ENCODE measurements at regions not wholly inside any gene's neighbourhood (a gene's known extent, or its start where the extent isn't known, plus 50 kb on each side); places are given as distances from the start of the nearest gene placed in this dataset.

DNA sequence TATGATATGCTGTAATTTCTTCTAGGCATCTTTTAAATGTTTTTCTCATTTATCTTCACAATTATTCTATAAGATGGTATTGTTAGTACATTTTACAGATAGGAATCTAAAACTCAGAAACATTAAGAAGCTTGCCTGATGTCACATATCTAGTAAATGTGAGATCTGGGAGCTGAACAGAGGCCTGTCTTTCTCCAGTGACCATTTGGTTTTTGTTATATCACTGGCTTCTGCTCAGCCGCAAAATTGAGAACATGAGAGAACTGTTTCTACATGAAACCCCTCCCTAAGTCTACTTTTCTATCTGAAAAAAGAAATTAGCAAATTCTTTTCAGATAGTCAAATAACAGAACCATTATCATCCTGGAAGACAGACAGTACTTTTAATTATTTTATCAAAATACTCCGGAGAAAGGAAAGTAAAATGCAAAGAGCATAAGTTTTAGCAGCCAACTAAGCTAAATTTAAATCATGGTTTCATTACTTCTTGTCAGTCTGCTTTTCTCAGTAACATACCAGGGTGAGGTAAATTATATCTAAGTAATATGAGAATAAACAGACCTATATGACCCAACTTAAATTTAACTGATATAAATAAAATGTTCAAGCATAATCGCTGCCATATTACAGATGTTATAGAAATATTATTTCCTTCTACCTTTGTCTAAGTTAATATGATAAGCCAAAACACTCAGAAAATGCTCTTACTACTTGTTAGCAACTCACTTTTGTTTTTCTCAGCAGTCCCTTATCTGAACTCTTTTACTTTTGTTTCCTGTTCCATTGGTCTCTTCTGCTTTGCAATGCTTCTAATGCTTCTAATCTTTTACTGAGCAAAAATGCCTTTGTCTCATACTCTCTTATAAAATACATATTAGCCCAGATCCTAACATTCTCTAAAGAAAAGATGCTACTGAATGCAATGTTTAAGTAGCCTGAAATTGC, 68.0 kb upstream of the MBNL1 start:
- DNase-seq, result no peak

DNA sequence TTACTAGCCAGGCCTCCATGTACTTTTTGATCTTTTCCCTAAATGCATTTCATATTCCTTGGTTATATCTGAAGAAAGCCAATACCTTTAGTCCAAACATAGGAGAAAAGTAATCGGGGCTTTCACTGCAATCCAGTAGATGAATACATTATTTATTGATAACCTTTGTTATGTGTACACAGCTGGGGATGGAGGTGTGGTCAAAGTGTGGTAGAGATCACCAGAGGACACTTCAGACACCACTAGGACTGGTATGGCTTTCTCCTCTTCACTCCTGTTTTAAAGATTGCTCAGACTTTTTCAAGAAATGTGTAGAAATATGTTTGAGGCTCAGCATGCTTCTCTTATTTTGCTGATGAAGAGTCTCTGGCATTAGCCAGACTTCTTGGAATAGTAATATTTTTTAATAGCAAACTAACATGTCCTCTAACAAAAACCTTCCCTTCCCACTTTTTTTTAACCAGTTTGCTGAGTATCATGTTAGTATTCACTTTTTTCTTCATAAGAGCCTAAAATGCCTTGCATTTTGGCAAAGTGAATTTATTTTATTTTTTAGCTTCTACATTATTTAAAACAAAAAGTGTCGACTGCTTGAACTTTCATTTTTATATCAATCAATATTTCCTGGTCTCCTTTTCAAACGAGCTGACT, 65.6 kb upstream of the MBNL1 start:
- Histone ChIP-seq H3K27me3 (replicated peaks; ENCODE audit: insufficient read depth) (no peaks in the 10 kb centered on the region), H3K9me3 (ENCODE audit: low read depth) (no peaks in the 10 kb centered on the region), H3K4me2 (ENCODE audit: unreplicated experiment) (peak overlapping the region; percentile 60), H3F3A (ENCODE audit: insufficient read depth) (peaks cover 10% of the 10 kb centered on the region; the same call in 1 of the 2 replicates), H3K36me3 (ENCODE audit: low read depth) (no peaks in the 10 kb centered on the region), H3K4me3 (peak overlapping the region; percentile 38), H3K27ac (peak overlapping the region; percentile 20; the same call in 1 of the 2 replicates), H4K20me1 (ENCODE audit: insufficient read depth) (no peaks in the 10 kb centered on the region), H3K79me2 (ENCODE audit: insufficient read depth) (no peaks in the 10 kb centered on the region), H3K4me1 (ENCODE audit: insufficient read depth) (peaks cover 19% of the 10 kb centered on the region), H3K9ac (peak overlapping the region; percentile 33; the same call in 1 of the 2 replicates), H3K9me2 (ENCODE audit: insufficient read depth) (no peaks in the 10 kb centered on the region; the same call in 1 of the 2 replicates), H2AFZ (peak overlapping the region; percentile 68)
- in situ Hi-C loops (cut with MboI), result no loop called here
- WGBS, 2 experiments (ENCODE audit: low coverage in 1 of 2, low lambda C conversion rate in 2 of 2, missing lambda C conversion rate in 2 of 2), result 20 to 26% methylated on average over 3 of the region's 3 CpGs
- TF ChIP-seq EZH2phosphoT487 (IDR thresholded peaks at IDR 0.05; ENCODE audit: insufficient read depth, low read depth), result no peak
- TF ChIP-seq EZH2 (IDR thresholded peaks at IDR 0.05; ENCODE audit: insufficient read depth, poor library complexity, severe bottlenecking), result no peak
- no peak for DNase-seq

More for the DNA sequence above, 68.0 kb upstream of the MBNL1 start:
- Histone ChIP-seq H3K9me3 (ENCODE audit: low read depth) (no peaks in the 10 kb centered on the region), H4K20me1 (ENCODE audit: insufficient read depth) (no peaks in the 10 kb centered on the region), H3K36me3 (ENCODE audit: low read depth) (no peaks in the 10 kb centered on the region), H3K27ac (no peak overlapping the region), H3K27me3 (replicated peaks; ENCODE audit: insufficient read depth) (no peaks in the 10 kb centered on the region), H3F3A (ENCODE audit: insufficient read depth) (peaks cover 19% of the 10 kb centered on the region; the same call in 1 of the 2 replicates), H3K4me3 (0 out of 2 replicates have a peak overlapping the region, but pooled peaks have one; percentile 6), H3K4me1 (ENCODE audit: insufficient read depth) (peaks cover 34% of the 10 kb centered on the region), H2AFZ (peak overlapping the region; percentile 74), H3K9ac (0 out of 2 replicates have a peak overlapping the region, but pooled peaks have one; percentile 21), H3K79me2 (ENCODE audit: insufficient read depth) (no peaks in the 10 kb centered on the region), H3K4me2 (ENCODE audit: unreplicated experiment) (peak overlapping the region; percentile 8), H3K9me2 (ENCODE audit: insufficient read depth) (no peaks in the 10 kb centered on the region)
- in situ Hi-C loops (cut with MboI), result no loop called here
- WGBS, 2 experiments (ENCODE audit: low coverage in 1 of 2, low lambda C conversion rate in 2 of 2, missing lambda C conversion rate in 2 of 2), result 49 to 54% methylated on average over 3 of the region's 3 CpGs
- TF ChIP-seq EZH2phosphoT487 (IDR thresholded peaks at IDR 0.05; ENCODE audit: insufficient read depth, low read depth) (no peak), EZH2 (IDR thresholded peaks at IDR 0.05; ENCODE audit: insufficient read depth, poor library complexity, severe bottlenecking) (no peak)

DNA sequence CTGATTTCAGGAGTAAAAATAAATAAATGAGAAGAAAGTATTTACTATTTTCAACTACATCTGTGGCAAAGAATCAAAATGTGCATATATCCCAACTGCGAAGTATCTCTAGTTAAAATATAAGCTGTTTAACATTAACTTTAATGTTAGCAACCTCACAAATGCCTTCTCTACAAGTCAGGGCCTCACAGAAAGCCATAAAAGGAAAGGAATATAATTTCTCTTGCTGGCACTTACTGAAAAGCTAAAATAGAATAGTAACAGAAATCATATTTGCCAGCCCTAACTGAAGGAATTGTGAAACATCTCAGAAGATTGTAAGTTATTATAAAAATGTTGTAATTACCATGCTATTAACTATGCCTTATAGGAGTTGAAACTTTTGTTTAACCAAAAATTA, 65.1 kb upstream of the MBNL1 start:
- Histone ChIP-seq H3K9ac (peak overlapping the region; percentile 33; the same call in 1 of the 2 replicates), H3K27ac (peak overlapping the region; percentile 20; the same call in 1 of the 2 replicates), H2AFZ (peak overlapping the region; percentile 68), H3K79me2 (ENCODE audit: insufficient read depth) (no peaks in the 10 kb centered on the region), H3K9me2 (ENCODE audit: insufficient read depth) (no peaks in the 10 kb centered on the region; the same call in 1 of the 2 replicates), H3K9me3 (ENCODE audit: low read depth) (no peaks in the 10 kb centered on the region), H4K20me1 (ENCODE audit: insufficient read depth) (no peaks in the 10 kb centered on the region), H3K36me3 (ENCODE audit: low read depth) (no peaks in the 10 kb centered on the region), H3K4me2 (ENCODE audit: unreplicated experiment) (peak overlapping the region; percentile 60), H3F3A (ENCODE audit: insufficient read depth) (peaks cover 10% of the 10 kb centered on the region; the same call in 1 of the 2 replicates), H3K27me3 (replicated peaks; ENCODE audit: insufficient read depth) (no peaks in the 10 kb centered on the region), H3K4me3 (peak overlapping the region; percentile 38), H3K4me1 (ENCODE audit: insufficient read depth) (peaks cover 19% of the 10 kb centered on the region)
- no peak for TF ChIP-seq EZH2 (IDR thresholded peaks at IDR 0.05; ENCODE audit: insufficient read depth, poor library complexity, severe bottlenecking)
- TF ChIP-seq EZH2phosphoT487 (IDR thresholded peaks at IDR 0.05; ENCODE audit: insufficient read depth, low read depth), result no peak
- in situ Hi-C loops (cut with MboI), result no loop called here
- WGBS, 2 experiments (ENCODE audit: low coverage in 1 of 2, low lambda C conversion rate in 2 of 2, missing lambda C conversion rate in 2 of 2), result 35 to 39% methylated on average over 1 of the region's 1 CpG
- DNase-seq, result peak; percentile 32

DNA sequence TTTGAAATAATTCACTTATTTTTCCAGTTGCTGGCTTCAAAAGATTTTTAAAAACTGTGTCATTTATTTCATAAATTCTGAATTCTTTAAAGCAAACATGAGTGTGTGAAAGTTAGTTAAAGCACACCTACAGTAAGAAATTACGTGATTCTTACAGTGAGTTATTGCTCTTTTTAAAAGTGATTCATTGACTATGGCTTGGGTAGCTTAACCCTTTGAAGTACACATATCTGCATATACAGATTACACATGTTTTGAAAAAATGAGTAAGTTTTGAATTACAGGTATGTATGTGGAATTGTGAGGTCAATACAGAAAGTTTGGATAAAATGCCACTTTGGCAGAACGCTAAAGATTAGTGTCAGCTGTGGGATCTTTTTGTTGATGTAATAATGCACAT, 64.5 kb upstream of the MBNL1 start:
- no peaks in the 10 kb centered on the region for H4K20me1 ChIP-seq (ENCODE audit: insufficient read depth)

More for the DNA sequence above, 64.5 kb upstream of the MBNL1 start:
- WGBS, 2 experiments (ENCODE audit: low coverage in 1 of 2, low lambda C conversion rate in 2 of 2, missing lambda C conversion rate in 2 of 2), result 80 to 82% methylated on average over 2 of the region's 2 CpGs
- Histone ChIP-seq H3K4me3 (0 out of 2 replicates have a peak overlapping the region, but pooled peaks have one; percentile 38), H3K79me2 (ENCODE audit: insufficient read depth) (no peaks in the 10 kb centered on the region), H3K27me3 (replicated peaks; ENCODE audit: insufficient read depth) (no peaks in the 10 kb centered on the region), H3K36me3 (ENCODE audit: low read depth) (no peaks in the 10 kb centered on the region), H3K9ac (no peak overlapping the region), H3K4me1 (ENCODE audit: insufficient read depth) (peaks cover 19% of the 10 kb centered on the region), H3K9me2 (ENCODE audit: insufficient read depth) (no peaks in the 10 kb centered on the region; the same call in 1 of the 2 replicates), H3F3A (ENCODE audit: insufficient read depth) (peaks cover 10% of the 10 kb centered on the region; the same call in 1 of the 2 replicates), H3K4me2 (ENCODE audit: unreplicated experiment) (peak overlapping the region; percentile 60), H3K27ac (no peak overlapping the region), H3K9me3 (ENCODE audit: low read depth) (no peaks in the 10 kb centered on the region), H2AFZ (peak overlapping the region; percentile 68)
- TF ChIP-seq EZH2 (IDR thresholded peaks at IDR 0.05; ENCODE audit: insufficient read depth, poor library complexity, severe bottlenecking) (no peak), EZH2phosphoT487 (IDR thresholded peaks at IDR 0.05; ENCODE audit: insufficient read depth, low read depth) (no peak)
- in situ Hi-C loops (cut with MboI), result no loop called here
- DNase-seq, result no peak

Data from GM23248 (cell line).